GM19239 (cell line): ENCODE measurements at regions not wholly inside any gene's neighbourhood (a gene's known extent, or its start where the extent isn't known, plus 50 kb on each side); places are given as distances from the start of the nearest gene placed in this dataset.
A peak's percentile ranks its signal among the peaks of the same experiment; 100 is the strongest.
"Not testable (repeated sequence)": the region's sequence is repeated elsewhere in the genome, so short reads cannot be mapped to it uniquely, and the experiment has no call there.

Experiments used
- DNase-seq: peaks from one replicate; pipeline ENCODE4 v3.0.0; 2011; ENCODE audit warnings: low spot score; ENCODE audit not compliant: insufficient read length
- FAIRE-seq: peaks from 2 replicates; lab custom pipeline; 2011; peaks lifted over from hg19 to GRCh38; lab: Jason Lieb, UNC

DNA sequence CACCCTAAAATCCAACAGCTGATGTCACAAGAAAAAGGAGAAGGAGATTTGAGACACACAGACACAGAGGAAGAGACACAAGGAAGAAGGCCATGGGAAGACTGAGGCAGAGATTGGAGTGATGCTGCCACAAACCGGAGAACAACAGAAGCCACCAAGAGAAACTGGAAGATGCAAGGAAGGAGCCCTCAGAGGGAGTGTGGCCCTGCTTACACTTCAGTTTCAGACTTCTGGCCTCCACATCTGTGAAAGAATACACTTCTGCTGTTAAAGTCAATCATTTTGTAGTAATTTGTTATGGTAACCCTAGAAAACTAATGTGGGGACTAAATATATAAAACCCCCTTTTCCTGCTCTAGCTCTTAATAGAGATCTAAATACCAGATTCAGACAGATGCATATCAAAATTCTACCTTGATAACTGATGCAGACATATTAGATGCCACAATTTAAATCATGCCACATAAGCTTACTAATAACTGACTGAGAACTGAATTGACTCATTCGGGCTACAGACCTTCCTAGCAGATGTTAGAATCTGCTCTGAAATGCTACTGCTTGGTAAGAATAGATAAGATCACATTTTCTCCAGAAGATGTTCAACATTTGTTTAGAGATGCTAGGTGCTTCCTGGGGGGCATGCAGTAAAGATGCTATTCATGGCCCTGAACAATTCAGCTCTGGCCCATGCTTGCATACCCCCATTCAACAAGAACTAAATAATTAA lies 113.1 kb upstream of the CCND2 start:
- DNase-seq (no peak), FAIRE-seq (no peak)

DNA sequence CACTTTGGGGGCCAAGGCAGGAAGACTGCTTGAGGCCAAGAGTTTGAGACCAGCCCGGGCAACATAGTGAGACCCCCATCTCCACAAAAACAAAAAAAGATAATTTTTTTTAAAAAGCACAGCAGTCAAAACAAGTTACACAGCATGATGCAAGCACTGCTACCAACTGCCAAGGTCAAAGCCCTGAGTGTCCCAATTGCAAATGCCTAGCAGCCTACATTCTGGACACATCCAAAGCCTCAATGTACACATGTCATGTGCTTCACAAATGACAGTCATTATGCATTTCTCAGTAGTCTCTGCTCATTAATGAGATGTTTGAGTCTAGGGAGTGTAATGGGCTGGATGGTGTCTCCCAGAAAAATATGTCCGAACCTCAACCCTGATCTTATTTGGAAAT lies 113.7 kb upstream of the CCND2 start:
- FAIRE-seq (no peak), DNase-seq (no peak)

DNA sequence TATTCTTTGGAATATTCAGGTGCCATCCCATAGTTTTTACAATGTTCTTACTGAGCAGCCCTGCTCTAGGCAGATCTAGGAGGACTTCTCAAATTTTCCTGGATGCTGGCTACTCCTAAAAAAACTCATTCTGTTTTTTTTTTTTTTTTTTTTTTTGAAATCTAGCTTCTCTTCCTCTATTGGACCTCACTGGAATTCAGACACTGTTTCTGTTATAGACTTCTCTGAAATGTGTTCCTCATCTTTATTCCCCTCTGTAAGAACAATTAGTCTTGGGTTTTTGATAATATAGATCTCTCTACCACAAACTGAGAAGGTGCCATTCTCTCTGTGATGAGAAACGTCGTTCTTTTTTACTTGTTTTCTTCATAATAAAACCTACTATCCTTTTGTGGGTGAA lies 115.3 kb upstream of the CCND2 start:
- DNase-seq (no peak), FAIRE-seq (no peak)

DNA sequence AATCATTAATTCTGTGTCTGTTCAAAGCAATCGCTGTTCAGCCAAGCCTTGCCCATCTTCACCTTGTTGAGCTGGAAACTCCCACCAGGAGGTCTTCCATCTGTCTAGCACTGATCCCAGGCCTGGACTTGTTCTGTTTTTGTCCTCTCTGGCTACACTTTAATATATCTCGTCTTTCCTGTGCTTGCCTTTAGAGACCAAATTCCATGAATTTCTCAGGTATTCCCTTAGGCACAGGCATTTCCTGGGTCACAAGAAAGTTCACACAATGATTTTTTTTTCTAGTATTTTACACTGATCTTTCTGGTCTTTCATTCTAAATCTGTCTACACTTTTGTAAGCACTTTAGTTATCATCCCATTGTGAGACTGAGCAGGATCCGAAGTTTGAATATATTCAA lies 116.4 kb upstream of the CCND2 start:
- DNase-seq (no peak), FAIRE-seq (no peak)

DNA sequence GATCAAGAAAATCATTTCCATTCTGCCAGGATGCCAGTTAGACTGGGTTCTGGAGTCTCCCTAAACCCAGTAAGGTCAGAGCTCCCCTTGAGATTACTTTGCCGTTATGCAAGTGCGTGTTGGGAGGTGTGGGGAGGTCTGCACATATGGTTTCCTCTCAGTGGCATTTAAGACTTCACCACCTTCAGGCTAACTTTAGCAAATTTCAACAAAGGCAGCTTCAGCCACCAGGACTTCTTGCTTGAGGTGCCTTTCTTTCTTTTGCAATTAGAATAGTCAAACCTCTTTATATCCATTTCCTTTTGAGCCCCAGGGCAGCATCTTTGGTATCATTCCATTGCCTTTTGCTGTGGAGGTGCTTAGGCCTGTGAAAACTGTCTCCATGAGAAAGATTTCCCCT lies 117.2 kb upstream of the CCND2 start:
- no peak for DNase-seq
- FAIRE-seq = peak; percentile 75

DNA sequence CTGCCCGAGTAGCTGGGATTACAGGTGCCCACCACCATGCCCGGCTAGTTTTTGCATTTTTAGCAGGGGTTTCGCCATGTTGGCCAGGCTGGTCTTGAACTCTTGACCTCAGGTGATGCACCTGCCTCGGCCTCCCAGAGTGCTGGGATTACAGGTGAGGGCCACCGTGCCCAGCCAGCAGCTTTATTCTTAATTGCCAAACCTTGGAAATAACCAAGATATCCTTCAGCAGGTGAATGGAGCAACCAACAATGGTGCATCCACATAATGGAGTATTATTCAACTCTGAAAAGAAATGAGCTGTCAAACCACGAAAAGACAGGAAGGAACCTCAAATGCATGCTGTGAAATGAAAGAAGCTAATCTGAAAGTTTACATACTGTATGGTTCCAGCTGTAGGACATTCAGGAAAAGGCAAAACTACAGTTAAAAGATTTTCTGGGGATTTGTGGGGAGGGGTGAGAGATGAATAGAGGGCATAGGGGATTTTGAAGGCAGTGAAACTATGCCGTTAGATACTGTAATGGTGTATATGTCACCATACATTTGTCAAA lies 118.8 kb upstream of the CCND2 start:
- DNase-seq (no peak), FAIRE-seq (peak; percentile 72)

DNA sequence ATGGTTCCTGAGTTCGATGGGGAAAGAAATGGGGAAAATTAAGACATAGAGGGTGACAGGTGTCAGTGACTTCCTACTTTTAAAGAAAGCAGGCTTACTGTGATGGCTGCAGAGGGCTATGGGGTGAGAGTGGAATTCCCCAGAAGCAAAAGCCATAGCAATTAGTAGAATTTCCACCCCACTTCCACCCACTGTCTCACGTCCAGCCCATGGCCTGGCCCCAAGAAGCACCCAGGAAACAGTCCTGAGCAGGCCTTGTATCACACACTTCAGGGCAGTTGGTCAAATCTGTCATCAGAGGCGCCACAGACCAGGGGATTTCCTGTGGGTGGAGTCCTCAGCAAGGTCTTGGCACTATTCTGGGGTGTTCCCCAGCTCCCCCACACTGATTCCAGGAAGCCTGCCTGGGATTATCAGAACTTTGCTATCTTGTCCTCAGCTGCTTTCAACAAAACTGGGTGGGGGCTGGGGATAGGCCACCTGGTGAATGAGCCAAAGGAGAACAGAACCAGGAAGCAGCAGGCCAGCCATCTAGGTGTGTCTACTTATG lies 120.1 kb upstream of the CCND2 start:
- DNase-seq (no peak), FAIRE-seq (peak; percentile 99)

DNA sequence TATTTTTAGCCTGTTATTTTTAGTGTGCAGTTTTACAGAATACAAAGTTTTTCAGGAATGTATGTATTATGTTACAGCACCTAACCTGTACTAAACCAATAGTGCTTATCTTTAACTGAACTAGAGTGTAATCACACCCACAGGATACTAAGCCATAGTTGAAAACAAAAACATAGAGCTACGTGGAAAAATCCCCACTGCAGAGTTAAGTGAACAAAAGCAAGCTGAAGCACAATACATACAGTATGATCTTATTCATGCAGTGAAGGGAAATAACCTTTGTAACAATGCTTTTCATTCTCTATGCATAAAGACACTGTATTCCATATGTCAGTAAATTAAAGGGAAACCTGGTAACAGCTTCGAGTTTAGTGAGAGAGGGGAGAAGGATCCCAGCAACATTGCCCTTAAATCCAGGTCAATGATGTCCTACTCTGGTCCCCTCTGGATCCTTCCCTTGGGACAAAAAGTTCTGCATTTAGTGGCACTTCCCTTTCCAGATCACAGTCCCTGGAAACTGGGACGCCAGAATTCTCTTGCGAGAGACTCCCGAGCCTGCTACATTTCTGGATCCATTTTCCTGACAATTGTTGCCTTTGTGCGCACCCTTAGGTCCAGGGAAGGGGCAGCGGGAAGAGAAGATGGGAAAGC lies 121.3 kb upstream of the CCND2 start:
- DNase-seq = no peak

DNA sequence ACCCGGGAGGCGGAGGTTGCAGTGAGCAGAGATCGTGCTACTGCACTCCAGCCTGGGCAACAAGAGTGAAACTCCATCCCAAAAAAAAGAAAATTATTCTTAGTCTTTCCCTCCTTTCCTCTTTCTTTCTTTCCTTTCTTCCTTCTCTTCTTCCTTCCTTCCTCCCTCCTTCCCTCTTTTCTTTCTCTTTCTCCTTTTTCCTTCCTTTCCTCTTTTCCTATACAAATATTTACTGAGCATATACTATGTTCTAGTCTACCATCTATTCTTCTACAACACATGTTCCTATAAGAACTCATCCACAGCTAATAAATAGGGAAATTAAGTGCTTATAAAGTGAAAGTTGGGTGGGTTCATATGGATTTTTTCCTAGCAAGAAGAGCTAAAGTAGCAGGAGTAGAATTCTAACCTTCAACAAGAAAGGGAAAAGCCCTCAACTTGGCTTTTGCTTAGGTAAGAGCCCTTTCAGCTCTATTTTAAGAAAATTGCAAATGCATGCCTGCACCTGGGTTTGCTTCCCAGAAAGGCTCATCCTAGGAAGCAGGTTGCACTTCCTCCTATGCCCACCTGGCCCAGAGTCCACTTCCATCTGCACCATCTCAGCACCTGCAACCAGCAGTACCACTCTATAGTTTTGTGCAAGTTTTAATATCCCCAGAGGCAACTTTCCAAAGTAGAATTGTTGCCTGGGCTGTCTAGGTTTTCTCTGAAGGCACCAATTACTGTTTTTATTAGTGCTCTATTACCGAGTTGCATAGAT lies 122.0 kb upstream of the CCND2 start:
- FAIRE-seq (no peak), DNase-seq (no peak)

More for the DNA sequence above, 121.3 kb upstream of the CCND2 start:
- peak; percentile 89 for FAIRE-seq

DNA sequence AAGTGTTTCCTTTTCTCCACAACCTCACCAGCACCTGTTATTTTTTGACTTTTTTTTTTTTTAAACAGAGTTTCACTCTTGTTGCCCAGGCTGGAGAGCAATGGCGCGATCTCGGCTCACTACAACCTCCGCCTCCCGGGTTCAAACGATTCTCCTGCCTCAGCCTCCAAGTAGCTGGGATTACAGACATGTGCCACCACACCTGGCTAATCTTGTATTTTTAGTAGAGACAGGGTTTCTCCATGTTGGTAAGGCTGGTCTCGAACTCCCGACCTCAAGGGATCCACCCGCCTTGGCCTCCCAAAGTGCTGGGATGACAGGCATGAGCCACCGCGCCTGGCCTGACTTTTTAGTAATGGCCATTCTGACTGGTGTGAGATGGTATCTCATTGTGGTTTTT lies 123.2 kb upstream of the CCND2 start:
- DNase-seq, FAIRE-seq: not testable (repeated sequence)

DNA sequence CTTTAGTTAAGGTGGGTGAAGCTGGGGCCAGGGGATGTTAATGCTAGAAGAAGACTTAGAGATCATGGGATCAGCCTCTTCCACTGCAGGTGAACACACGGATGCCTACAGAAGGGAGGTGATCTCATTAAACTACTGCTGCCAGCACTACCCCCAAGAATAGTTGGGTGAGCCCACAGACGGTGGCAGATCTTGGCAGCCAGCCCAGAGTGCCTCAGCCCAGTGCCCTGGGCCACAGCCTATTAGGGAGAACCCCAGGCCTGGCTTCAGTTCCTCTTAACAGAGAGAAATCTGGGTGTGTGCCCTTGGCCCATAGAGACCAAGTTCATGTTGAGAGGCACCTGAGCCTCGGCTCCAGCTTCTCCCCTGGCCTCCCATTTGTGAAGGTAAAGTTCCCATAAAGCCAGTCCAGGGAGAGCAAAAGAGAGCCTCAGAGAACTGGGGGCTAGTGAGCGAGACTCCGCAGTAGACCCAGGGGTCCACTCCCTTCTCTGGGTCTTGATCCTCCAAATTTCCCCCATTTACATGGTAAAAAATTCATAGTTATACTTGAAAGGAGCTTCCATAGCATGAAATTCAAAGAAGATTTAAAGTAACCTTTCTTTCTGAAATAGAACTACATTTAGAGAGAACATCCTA lies 125.0 kb upstream of the CCND2 start:
- DNase-seq = no peak
- FAIRE-seq = peak; percentile 95

DNA sequence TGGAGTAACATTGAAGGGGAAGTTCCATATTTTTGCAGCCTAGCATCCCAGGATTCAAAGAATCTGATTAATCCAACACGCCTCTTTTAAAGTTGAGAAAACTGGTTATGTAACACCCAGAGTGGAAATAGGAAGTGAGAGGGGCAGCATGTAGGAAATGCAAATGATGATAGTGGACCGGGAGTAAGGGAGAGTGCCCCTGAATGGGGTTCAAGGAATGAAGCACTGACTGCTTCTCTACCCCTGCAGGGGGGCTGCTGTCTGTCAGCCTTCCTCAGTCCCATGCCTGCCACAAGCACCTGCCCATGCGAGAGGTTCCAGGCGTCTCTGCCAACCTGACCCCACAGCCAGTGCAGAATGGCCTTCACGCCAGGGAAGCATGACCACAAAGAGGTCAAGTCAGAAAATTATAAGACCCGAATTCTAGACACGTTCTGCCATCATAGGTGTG lies 126.5 kb upstream of the CCND2 start:
- FAIRE-seq = peak; percentile 92
- DNase-seq = no peak

DNA sequence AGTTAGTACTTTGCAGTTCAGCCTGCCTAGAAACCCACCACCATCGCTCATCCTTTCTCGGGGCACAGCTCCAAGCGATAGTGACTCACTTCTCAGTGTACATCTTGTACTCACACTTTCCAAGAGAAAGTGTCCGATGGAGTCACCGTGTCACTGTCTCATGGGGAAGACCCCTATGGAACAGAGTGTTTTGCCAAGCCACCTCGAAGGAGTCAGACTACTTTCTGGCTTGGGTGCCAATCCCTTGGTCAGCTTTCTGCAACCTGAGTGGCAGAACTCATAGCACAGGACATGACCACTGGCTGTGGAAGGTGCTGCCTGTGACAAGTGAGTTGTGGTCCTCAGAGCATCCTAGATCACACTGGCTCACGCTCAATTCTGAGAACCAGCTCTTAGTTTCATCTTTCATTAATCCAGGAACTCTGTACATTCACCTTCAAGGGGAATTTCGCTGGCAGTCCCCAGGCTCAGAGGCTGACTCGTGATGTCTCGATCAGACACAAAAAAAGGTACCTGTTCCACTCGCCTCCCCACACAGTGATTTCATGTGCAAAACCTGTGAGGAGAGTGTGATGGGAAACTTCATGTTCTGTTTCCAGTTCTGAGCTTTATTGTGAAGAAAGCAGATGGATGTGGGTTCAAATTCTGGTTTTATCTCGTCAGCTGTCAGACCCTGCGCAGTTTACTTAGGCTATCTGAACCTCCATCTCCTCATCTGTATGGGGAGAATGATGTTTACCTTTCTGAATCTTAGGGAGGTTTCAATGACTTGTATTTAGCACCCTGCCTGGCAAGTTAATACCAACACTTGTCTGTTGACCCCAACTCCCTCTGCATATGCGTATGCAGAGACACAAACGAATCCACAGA lies 127.3 kb upstream of the CCND2 start:
- FAIRE-seq (no peak), DNase-seq (no peak)

DNA sequence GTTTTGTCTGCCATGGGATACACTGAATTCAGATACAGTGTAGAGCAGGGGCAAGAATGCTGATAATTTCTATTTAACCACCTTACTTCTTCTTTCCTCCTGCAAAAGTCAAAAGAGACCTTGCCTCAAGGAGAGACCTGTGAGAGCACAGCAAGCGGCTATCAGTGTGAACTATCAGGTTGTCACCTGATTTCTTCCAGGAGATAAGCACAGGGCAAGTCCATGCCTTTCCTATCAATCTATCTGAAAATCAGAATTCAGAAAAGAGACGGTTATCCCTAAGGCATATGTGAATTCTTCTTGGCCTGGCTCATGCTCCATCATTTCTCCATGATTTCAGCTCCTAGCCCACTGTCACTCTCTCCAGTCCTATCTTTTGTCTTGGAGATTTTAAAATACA lies 128.9 kb upstream of the CCND2 start:
- DNase-seq (no peak), FAIRE-seq (peak; percentile 74)

DNA sequence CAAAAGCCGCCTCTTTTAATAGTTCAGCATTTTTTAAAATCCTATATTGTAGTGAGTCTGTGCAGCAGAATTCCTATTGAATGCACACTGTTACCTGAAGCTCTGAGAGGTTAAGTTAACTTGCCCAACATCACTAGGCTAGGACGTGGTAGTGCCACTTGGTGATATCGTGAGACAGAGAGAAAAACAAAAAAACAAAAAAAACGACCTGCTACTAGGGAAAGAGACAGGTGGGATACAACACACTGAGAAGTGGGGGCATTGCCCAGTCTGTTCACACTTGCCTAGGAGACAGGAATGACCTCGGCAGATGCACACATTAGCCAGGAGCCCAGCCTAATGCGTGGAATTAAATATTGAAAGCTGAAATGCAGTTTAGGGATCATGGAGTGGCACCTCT lies 129.7 kb upstream of the CCND2 start:
- peak; percentile 96 for FAIRE-seq

DNA sequence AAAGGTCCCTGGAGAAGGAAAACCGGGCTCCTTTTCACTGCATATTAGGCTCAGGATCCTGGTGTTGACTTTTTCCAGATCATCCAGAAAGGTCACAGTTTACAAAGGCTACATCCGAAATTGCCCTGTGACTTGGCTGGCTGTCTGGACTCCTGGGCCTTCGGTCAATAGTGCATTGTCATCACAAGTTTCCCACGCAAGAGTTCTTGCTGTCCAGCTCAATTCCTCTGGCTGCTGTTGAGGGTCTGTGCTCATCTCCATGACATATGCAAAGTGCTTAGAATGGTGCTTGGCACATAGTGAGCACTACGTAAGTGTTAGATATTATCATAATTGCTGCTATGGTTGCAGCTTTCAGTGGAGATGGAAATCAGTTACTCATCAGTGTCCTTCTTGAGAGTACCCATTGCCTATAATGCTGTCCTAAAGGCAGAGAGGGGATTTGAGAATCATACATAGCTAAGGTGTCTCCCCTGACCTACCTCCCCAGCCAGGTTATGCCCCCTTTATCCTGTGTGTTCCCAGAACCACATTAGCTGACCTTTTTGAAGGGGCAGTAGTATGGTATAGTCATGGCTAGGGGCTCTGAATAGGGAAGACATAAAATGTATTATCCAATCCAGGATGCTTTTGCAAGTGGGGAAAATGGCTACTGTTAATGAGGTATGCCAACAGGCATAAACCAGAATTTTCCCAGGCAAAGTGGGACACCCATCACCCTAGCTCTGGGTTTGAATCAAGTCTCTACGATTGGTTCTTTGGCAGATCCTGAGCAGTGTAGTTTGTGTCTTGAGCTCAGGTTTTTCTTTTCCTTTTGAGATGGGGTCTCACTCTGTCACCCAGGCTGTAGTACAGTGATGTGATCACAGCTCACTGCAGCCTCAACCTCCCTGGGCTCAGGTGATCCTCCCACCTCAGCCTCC lies 132.0 kb upstream of the CCND2 start:
- FAIRE-seq (peak; percentile 91), DNase-seq (no peak)

More for the DNA sequence above, 129.7 kb upstream of the CCND2 start:
- no peak for DNase-seq

DNA sequence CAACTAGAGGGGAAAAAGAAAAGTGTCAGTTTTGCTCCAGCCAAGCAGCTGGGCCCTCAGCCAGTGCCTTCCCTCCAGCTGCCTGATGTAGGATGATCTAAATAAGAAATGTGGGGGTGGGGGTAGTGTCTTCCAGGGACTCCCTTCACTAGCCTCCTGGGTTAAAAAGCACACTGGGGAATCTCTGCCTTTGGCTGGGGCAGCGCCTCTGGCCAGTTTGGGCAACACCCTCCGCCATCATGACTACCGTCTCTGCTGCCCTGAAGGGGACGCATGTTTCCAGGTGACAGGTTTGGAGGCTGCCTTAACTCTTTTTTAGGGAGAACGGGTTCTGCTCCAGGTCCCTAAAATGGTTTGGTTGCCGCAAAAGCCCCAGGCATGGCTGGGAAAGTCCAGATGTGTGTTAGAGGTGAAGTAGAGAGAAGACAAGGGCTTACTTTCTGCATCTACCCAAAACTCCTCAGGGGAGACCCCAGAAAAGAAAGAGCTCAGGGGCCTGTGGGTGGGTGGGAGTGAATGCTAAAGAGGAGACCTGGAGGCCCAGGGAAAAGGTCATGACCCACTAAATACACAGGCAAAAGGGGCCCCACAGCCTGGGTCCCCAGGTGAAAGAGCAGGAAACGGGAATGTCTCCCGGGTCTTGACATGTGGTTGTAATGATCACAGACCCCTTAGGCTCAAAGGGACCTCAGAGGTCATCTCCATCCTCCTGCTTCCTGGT lies 132.8 kb upstream of the CCND2 start:
- peak; percentile 76 for FAIRE-seq
- DNase-seq = no peak
